Adrenal gland (tissue), 9 donors: ENCODE measurements at regions not wholly inside any gene's neighbourhood (a gene's known extent, or its start where the extent isn't known, plus 50 kb on each side); places are given as distances from the start of the nearest gene placed in this dataset.

ENCODE experiments used
- DNase-seq, 7 donors: peaks; one replicate each; pipeline ENCODE4 v3.0.0-alpha.2; 2019 to 2020
- H3K27ac ChIP-seq, 5 donors: fragments of 200-600 bp; sonication (generic) in 4 of 5; 1 replicate in 3 of 5; 2 replicates in 2 of 5; pipeline versions ENCODE4 v1.5.1 to v1.8.0; 2016 to 2020; ENCODE audit warnings: mild to moderate bottlenecking in 1 of 5
- H3K27me3 ChIP-seq: fragments of 200-600 bp; 2 replicates; pipeline ENCODE4 v1.8.0; 2021
- H3K36me3 ChIP-seq, 2 donors: fragments of 200-600 bp; replicated peaks in 1 of 2; 1 replicate in 1 of 2; 2 replicates in 1 of 2; pipeline versions ENCODE4 v1.5.1 to v1.8.0; 2018 to 2022
- H3K4me1 ChIP-seq, 2 donors: fragments of 200-600 bp; replicated peaks in 1 of 2; 1 replicate in 1 of 2; 2 replicates in 1 of 2; pipeline versions ENCODE4 v1.5.1 to v1.8.0; 2018 to 2021
- H3K4me3 ChIP-seq, 4 donors: fragments of 200-600 bp; sonication (generic) in 3 of 4; one replicate each; pipeline ENCODE4 v1.5.1; 2016 to 2018
- H3K9me3 ChIP-seq, 3 donors: fragments of 200-600 bp; sonication (generic) in 1 of 3; replicated peaks in 1 of 3; 1 replicate in 2 of 3; 2 replicates in 1 of 3; pipeline versions ENCODE4 v1.5.1 to v1.8.0; 2016 to 2021
- POLR2A ChIP-seq, 2 donors: fragments of 450-650 bp; IDR thresholded peaks; one replicate each; pipeline ENCODE4 v1.6.1; 2017; ENCODE audit warnings: antibody characterized with exemption in 2 of 2, mild to moderate bottlenecking in 2 of 2, moderate library complexity in 1 of 2
- WGBS, 4 donors: extraction: QIAGEN DNeasy Blood & Tissue Kit in 2 of 4; methylation state at CpG; one replicate each; pipeline versions ENCODE4 v1.1.5 to v1.1.7; 2013 to 2017; 5-methylcytosine and 5-hydroxymethylcytosine counted together
- intact Hi-C, 2 donors: fragments of 100-400 bp; cut with DNase I; formaldehyde crosslinking; loops; one replicate each; pipeline versions ENCODE4 v1.14.1 to v1.15.0; 2022 to 2023
- TF ChIP-seq, protein P1 (sequence below), 6 experiments: fragments of 450-650 bp in 4 of 6; fragments of 200-600 bp in 2 of 6; sonication (generic) in 1 of 6; IDR thresholded peaks; 1 replicate in 5 of 6; 2 replicates in 1 of 6; pipeline versions ENCODE4 v1.5.1 to v1.8.0; 2016 to 2021; ENCODE audit warnings: antibody characterized with exemption in 6 of 6, mild to moderate bottlenecking in 2 of 6, moderate library complexity in 1 of 6
- donor health status: healthy with polysubstance abuse.
- donor health status: Bipolar disorder and iron deficiency.
- donor health status: DM: yes; HTN: yes; CAD: no.
- donor health status: DM: no; HTN: no; CAD: no.
- donor health status: DM: no; HTN: no; CAD: no.

DNA sequence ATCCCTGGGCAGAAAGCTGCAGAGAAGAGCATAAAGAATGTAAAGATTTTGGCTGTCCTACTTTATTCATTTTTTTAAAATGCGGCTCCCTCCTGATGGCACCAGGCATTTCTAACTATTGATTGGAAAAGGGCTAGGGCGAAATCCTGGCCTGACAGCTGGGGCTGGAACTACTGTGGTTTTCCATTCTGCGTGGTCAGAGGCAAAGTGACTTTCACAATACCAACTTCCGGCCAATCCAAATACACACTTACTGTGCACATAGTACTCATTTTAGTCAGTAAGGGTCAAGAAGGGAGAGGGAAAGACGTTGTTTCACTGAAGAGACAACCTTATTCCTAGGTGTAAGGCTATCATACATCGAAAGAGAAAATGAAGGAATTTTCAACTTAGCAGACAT is 113.8 kb upstream of the PMFBP1 start:
- 85 to 93% (median 91%) methylated on average over 6 of the region's 6 CpGs for WGBS, 4 donors
- Histone ChIP-seq H3K4me1 (no peaks in the 10 kb centered on the region), H3K27ac (no peak overlapping the region), H3K27me3 (no peaks in the 10 kb centered on the region), H3K9me3 (no peaks in the 10 kb centered on the region), H3K36me3 (no peaks in the 10 kb centered on the region), H3K4me3 (no peak overlapping the region)
- intact Hi-C loops, result no loop called here
- TF ChIP-seq POLR2A (IDR thresholded peaks at IDR 0.05), result no peak
- TF ChIP-seq, protein P1, sequence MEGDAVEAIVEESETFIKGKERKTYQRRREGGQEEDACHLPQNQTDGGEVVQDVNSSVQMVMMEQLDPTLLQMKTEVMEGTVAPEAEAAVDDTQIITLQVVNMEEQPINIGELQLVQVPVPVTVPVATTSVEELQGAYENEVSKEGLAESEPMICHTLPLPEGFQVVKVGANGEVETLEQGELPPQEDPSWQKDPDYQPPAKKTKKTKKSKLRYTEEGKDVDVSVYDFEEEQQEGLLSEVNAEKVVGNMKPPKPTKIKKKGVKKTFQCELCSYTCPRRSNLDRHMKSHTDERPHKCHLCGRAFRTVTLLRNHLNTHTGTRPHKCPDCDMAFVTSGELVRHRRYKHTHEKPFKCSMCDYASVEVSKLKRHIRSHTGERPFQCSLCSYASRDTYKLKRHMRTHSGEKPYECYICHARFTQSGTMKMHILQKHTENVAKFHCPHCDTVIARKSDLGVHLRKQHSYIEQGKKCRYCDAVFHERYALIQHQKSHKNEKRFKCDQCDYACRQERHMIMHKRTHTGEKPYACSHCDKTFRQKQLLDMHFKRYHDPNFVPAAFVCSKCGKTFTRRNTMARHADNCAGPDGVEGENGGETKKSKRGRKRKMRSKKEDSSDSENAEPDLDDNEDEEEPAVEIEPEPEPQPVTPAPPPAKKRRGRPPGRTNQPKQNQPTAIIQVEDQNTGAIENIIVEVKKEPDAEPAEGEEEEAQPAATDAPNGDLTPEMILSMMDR (IDR thresholded peaks at IDR 0.05), result no peak
- DNase-seq, result no peak

DNA sequence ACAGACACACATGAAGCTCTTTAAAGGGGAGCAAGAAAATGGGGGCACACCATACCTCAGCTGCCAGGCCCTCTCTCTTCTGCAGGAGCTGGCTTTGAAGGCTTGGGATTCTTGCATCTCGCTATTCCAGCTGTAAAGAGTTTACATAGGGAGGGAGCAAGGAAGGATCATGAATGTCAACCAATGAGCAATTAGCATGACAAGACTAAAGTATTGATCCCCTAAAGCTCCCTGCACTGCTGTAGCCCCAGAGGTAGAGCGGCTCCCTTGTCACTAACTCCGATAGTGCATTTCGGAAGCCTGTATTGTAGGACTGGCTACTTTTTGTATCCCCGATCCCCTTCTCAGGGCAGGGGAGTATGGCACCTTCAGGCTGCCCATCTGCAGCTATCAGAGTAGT is 113.4 kb upstream of the PMFBP1 start:
- 87 to 91% (median 90%) methylated on average over 5 of the region's 5 CpGs for WGBS, 4 donors
- Histone ChIP-seq H3K36me3 (no peaks in the 10 kb centered on the region), H3K27me3 (no peaks in the 10 kb centered on the region), H3K9me3 (no peaks in the 10 kb centered on the region), H3K4me3 (no peak overlapping the region), H3K4me1 (no peaks in the 10 kb centered on the region), H3K27ac (no peak overlapping the region)
- intact Hi-C loops, result no loop called here
- TF ChIP-seq, protein P1 (IDR thresholded peaks at IDR 0.05), result no peak
- no peak for DNase-seq

DNA sequence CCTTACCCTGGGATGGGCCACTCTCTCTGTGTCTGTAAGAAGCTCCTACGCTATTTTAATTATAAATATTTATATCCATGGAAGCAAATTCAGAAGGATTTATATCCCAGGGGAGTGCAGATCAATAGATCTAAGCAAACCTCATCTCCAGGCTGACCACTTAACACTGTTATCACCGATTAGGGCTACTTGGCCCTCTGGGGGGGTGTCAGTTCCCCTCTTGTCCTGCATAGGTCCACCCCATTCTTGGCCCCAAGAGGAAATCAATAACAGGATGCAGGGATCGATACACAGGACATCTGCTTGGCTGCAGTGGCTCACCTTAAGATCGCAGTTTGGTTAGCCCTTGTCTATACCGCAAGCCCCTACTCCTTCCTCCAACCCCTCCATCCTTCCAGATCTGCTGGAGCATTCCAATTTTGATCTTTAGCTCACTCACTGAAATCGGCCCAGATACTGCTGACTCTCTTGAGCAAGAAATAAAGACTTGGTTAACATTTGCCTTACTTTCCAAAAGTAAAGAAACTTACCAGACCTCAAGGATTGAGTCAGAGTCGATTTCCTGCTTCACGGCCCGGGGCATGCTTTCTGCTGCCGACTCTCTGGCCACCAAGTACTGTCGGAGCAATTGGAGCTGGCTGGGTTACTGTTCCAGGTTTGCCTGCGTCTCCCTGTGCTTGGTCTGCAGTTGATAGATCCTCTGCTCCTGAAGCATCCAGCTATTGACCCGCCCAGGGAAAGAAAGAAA is 112.3 kb upstream of the PMFBP1 start:
- no peaks in the 10 kb centered on the region for H3K4me1 ChIP-seq
- intact Hi-C loops, result no loop called here
- H3K4me3 ChIP-seq, result no peak overlapping the region
- no peak for TF ChIP-seq POLR2A (IDR thresholded peaks at IDR 0.05)
- TF ChIP-seq, protein P1 (IDR thresholded peaks at IDR 0.05), result no peak
- no peaks in the 10 kb centered on the region for H3K9me3 ChIP-seq
- no peaks in the 10 kb centered on the region for H3K36me3 ChIP-seq
- H3K27me3 ChIP-seq, result no peaks in the 10 kb centered on the region
- H3K27ac ChIP-seq, result no peak overlapping the region
- 90 to 92% (median 92%) methylated on average over 13 of the region's 13 CpGs for WGBS, 4 donors
- DNase-seq, result no peak

DNA sequence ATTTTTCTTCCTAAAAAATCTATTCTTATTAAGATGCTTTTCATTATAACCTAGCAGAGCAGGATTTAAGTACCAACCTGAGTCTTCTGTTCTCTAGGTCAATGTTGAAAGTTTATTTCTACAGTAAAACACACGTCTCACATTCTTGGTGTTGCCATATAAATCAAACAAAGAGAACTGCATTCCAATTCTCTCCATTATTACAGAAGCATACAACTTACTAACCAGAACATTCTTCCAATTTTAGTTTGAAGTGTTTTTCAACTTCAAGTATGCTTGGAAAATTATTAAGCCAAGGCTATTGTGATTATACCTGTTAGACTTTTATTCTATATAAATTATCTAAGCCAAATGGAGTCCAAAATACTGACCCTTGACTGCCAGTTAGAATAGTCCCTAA is 110.4 kb upstream of the PMFBP1 start:
- no peaks in the 10 kb centered on the region for H3K27me3 ChIP-seq
- intact Hi-C loops, result no loop called here
- no peaks in the 10 kb centered on the region for H3K4me1 ChIP-seq
- DNase-seq, result no peak
- WGBS, 4 donors, result 59 to 63% (median 62%) methylated on average over 1 of the region's 1 CpG
- TF ChIP-seq, protein P1 (IDR thresholded peaks at IDR 0.05), result no peak
- TF ChIP-seq POLR2A (IDR thresholded peaks at IDR 0.05), result no peak
- H3K36me3 ChIP-seq, result no peaks in the 10 kb centered on the region
- no peak overlapping the region for H3K27ac ChIP-seq
- H3K4me3 ChIP-seq, result no peak overlapping the region
- no peaks in the 10 kb centered on the region for H3K9me3 ChIP-seq
